ENCODE measurements at regions not wholly inside any gene's neighbourhood (a gene's known extent, or its start where the extent isn't known, plus 50 kb on each side); places are given as distances from the start of the nearest gene placed in this dataset.
"Not testable (repeated sequence)": the region's sequence is repeated elsewhere in the genome, so short reads cannot be mapped to it uniquely, and the experiment has no call there.

DNA sequence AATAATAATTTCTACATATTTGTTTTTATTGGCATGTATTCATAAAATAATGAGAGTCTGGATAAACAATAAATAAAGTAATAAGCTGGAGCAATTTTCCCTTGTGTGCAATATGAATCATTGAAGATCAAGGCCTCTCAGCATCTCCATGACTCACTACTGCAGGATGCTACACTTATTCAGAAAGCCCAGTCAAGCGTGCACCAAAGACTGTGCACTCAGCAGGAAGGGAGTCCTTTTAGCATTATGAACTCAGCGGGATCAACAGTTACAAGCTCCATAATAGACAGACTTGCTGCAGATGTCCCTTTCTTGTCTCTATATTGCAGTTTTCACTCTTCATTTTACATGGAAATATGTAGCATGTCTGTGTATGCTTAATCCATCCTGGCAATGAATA lies 485.3 kb downstream of the CDH9 start:
- no peak for DNase-seq (ENCODE audit: low read depth)

DNA sequence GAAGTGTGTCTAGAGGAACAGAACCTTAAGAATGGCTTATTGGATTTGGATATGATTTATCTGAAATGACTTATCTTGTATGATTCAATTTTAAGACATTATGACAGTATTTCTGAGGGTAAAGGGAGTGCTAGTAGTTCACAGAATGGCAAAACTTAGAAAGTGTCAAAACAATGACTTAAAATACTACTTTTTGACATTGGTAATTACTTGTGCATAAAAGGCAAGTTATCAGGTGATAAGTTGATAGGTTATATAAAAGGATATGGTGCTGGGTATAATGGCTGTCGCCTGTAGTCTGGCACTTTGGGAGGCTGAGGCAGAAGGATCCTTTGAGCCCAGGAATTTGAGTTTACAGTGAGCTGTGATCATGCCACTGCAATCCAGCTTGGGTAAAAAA lies 494.4 kb downstream of the CDH9 start:
- DNase-seq (ENCODE audit: low read depth): no peak

DNA sequence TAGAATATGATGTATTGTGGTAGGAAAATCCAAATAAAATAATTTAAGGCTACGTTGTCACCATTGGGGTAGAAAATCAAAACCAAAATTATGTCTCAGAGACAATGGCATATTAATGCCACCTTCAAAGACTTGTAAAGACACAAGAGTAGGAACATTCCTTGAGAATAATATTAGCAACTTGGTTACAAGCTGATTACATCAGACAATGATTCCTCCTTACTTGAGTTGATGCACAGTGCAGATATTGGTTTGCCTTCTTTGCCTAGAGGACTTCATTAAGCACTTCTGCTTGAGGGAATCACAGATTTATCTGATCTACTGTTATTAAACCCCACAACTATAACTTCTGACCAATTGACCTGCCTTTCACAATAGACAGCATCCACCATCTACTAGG lies 500.2 kb downstream of the CDH9 start:
- DNase-seq (ENCODE audit: low read depth): no peak

DNA sequence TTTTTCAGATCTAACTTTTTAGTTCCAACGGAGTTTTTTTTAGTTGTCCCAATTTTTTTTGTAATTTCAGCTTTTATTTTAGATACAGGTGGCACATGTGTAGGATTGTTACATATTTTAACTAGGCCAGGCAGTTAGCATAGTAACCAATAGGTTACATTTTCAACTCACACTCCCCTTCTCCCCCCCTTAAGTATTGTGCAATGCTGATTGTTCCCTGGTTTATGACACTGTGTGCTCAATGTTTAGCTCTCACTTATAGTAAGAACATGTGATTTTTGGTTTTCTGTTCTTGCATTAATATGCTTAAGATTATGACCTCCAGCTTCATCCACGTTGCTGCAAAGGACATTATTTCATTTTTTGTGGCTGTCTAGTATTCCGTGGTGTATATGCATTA lies 503.2 kb downstream of the CDH9 start:
- DNase-seq (ENCODE audit: low read depth): no peak

DNA sequence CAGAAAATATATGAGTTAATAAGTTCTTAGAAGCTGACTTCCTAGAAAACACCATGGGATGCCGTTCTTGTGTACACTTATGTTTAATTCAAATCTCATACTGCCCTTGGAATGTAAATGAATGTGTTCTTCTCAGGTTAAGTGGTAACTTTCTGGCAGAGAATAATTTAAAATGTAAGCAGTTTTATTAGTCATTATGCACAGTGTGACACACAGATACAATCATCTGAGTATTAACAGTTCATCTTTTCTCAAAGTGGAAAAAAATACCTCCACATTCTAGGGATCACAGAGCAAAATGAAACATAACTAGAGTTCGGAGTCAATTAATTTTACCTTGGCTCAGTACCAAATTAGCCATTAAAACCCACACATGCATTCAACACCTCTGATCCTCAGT lies 508.1 kb downstream of the CDH9 start:
- no peak for DNase-seq (ENCODE audit: low read depth)

DNA sequence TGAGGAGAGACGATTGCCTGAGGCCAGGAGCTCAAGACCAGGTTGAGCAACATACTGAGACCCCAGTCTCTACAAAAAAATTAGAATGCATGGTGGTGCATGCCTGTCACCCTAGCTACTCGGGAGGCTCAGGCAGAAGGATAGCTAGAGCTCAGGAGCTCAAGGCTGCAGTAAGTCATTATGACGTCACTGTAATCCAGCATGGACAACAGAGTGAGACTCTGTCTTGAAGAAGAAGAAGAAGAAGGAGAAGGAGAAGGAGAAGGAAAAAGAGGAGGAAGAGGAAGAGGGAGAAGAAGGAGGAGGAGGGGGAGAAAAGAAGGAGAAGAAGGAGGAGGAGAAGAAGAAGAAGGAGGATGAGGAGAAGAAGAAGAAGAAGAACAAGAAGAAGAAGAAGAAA lies 519.1 kb downstream of the CDH9 start:
- no peak for DNase-seq (ENCODE audit: low read depth)

DNA sequence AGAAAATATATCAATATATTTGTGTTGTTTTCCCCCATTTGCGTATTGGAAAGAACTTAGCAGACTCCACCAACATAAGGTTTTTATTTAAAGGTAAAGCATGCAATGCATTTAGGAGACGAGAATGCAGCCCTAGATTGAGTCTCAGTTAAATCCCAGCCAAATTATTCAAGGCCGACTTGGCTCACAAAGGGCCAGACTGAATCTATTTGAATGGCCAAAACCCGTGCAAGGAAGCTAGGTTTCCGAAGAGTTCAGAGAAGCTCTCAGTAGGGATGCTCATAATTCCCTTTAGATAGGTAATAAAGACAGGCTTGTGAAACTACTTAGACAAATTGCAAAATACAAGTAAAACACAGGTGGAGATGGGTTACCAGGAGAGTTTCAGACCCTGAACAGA lies 520.3 kb downstream of the CDH9 start:
- no peak for DNase-seq (ENCODE audit: low read depth)

DNA sequence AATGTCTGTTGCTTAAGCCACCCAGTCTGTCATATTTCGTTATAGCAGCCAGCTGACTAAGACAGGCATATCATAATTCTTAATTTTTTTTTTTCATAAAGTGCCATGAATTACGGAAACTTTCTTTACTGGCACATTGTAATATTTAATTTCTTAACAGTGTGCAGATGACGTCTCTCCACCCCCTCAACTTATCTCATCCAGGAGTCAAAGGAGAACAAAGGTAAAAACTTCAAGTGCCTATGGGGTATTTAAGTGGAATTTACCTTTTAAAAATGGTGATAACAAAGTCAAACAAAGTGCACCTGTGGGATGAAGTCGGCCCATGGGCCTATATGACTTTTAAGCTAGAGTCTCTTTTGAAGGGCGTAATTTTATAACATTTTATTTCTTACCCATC lies 539.4 kb downstream of the CDH9 start:
- DNase-seq (ENCODE audit: low read depth): no peak

DNA sequence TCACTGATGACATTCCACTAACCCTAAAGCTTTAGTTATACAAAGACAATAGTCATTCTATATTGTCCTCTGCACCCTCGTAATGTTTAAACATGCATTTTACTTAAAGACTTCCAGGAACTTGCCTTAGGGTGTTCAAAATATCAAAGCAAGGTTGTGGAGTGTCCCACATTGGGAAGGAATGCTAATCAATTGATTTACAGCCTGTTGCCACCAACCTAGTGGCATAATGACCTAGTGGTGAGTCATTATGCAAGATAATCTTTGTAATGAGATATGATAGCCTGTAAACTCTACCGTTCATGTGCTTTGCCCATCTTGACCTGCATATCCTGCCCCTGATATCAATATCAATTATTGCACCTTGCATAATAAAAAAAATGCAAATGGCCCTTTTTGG lies 542.9 kb downstream of the CDH9 start:
- no peak for DNase-seq (ENCODE audit: low read depth)

DNA sequence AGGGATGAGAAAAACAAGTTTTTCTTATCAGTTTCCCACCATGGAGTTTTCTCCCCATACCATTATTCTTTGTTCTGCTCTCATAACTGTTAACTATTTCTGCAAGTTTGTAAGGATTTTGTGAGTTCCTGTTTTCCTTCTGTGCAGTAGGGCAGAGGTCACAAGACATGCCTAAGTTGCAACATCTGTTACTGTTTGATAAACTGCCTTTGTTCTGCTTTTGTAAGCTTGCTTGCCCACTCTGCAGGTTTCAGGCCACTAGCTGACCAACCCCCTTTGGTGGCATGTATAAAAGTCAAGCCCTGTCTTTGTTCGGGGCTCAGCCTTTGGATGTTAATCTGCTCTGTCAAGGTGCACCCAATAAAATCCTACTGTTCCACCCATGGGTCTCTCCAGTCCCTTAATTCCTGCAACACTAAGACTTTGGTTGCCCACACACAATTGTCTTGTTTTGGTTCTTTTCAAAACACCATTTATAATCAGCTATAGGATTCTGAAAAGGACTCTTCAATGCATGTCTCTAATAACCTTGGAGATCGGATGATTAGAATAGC lies 545.4 kb downstream of the CDH9 start:
- DNase-seq (ENCODE audit: low read depth): no peak

DNA sequence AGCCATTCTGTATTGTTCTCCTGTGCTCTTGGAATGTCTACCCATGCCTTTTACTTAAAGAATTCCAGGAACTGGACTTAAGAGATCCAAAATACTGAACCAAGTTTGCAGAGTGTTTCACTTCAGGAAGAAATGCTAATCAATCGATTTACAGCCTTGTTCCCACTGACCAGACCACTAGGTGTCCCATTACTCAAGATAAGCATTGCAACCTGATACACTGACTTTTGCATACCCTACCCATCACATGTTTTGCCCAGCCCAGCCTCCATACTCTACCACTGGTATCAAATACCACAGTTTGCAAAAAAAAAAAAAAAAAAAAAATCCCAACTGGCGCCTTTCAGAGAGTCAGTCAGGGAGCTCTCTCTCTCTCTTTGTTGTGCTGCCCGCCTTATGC lies 550.8 kb downstream of the CDH9 start:
- DNase-seq (ENCODE audit: low read depth): no peak

DNA sequence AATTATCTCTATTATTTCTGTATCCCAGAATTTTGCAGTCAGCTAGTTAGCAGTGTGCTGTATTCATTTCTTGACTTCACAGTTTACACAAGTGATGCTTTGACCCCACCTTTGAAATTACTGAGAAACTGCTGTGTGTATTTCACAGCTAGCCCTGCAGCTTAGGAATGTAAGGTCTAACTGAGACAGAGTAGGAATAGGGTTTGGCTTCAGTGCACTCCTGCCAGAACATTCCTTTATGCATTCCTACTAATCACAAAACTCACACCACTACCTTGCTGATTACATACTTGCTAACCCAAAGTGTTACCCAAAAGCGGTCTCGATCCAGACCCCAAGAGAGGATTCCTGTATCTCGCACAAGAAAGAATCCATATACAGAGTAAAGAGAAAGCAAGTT lies 551.8 kb downstream of the CDH9 start:
- DNase-seq (ENCODE audit: low read depth): no peak

DNA sequence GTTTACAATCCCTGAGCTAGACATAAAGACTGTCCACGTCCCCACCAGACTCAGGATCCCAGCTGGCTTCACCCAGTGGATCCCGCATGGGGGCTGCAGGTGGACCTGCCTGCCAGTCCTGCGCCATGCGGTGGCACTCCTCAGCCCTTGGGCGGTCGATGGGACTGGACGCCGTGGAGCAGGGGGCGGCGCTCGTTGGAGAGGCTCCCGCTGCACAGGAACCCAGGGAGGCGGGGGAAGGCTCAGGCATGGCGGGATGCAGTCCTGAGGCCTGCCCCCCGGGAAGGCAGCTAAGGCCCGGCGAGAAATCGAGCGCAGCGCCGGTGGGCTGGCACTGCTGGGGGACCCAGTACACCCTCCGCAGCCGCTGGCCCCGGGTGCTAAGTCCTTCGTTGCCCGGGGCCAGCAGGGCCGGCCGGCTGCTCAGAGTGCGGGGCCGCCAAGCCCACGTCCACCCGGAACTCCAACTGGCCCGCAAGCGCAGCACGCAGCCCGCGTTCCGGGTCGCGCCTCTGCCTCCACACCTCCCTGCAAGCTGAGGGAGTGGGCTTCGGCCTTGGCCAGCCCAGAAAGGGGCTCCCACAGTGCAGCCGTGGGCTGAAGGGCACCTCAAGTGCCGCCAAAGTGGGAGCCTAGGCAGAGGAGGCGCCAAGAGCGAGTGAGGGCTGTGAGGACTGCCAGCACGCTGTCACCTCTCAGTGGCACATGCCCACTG lies 553.1 kb downstream of the CDH9 start:
- not testable (repeated sequence) for DNase-seq (ENCODE audit: low read depth)

DNA sequence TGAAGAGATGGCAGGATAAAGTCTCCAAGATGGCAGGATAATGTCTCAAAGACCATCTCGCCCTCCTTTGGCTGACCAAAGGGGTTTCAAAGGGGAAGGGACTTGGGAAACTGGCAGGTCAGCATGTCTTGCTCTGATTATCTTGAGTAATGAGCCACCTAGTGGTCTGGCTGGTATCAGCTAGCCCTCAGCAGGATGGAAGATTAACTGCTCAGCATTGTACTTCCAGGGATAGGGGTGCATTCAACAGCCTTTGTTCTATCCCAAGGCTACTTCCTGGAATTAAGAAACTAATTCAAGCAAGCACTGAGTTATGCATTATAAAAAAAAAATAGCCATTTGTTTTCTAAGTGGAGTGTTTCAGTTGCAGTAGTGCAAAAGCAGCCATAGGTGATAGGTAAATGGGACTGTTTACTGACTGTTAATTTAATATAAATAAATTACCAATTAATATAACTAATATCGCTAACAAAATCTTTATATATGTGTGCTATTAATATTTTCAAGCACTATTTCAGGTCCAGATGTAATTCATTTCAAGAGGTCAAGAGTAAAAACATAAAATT lies 555.5 kb downstream of the CDH9 start:
- peak; percentile 43 for DNase-seq (ENCODE audit: low read depth)

DNA sequence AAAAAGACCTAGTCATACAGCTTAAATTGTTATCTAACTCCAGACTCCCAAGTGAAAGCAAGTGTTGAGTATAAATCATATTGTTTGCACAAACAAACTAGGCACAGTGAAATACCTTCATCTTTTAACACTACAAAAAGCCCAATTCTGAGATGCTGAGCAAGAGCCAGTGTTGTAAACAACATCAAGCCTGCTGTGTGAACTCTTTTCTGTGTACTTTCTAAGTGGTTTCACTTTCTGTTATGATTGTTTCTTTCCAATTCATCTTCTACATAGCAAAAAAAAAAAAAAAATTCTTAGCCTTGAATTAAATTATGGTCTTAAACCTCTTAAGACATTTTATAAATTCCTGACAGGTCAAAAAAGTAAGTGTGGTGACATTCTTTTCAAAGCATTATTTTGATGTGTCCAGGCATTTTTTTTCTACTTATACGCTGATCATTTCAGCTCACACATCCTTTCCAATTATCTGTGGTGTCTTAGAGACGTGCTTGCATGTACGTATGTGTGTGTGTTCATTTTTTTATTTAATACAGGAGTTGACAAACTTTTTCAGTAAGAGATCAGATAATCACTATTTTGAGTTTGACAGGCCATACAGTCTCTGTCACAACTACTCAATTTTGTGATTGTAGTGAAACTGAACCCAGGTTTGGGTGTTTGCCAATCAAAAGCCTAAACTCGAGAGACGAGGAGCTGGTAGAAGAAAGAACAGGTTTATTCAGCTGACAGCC lies 556.1 kb downstream of the CDH9 start:
- peak; percentile 1 for DNase-seq (ENCODE audit: low read depth)

DNA sequence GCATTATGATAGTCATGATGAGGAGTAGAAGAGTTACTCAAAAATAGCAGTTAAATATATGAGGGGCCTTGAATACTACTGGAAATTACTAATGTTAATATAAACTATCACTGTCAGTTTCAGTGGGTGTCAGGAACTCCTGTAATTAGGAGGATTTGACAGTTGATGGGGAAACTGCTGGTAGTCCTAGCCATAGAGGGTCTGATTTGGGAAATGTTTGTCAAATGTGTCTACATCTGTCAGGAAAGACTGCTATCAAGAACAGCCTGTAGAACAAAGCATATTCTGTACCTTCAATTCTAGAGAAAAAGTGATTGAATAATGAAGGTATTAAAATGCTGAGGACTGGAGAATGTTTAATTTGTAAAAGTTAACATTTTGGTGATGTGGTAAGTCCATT lies 567.9 kb downstream of the CDH9 start:
- DNase-seq (ENCODE audit: low read depth): no peak

DNA sequence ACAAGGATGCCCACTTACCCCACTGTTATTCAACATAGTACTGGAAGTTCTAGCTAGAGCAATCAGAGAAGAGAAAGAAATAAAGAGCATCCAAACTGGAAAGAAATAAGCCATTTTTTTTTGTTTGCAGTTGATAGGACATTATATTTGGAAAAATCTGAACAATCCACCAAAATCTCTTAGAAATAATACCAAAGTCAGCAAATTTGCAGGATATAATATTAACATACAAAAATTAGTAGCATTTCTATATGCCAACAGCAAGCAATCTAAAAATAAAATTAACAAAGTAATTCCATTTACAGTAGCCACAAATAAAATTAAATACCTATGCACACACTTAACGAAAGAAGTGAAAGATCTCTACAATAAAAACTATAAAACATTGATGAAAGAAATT lies 599.3 kb downstream of the CDH9 start:
- no peak for DNase-seq (ENCODE audit: low read depth)

DNA sequence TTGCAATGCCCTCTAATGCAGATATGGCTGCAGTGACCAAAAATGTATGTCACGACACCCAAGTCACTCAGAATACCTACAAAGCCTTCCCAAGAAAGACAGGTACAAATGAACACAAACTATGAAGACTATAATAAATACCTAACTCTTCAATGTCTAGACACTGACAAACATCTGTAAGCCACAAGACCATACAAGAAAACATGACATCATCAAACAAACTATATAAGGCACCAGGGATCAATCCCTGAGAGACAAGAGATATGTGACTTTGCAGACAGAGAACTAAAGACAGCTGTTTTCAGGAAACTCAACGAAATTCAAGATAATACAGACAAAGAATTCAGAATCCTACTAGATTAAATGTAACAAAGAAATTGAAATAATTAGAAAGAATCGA lies 603.7 kb downstream of the CDH9 start:
- DNase-seq (ENCODE audit: low read depth): no peak

DNA sequence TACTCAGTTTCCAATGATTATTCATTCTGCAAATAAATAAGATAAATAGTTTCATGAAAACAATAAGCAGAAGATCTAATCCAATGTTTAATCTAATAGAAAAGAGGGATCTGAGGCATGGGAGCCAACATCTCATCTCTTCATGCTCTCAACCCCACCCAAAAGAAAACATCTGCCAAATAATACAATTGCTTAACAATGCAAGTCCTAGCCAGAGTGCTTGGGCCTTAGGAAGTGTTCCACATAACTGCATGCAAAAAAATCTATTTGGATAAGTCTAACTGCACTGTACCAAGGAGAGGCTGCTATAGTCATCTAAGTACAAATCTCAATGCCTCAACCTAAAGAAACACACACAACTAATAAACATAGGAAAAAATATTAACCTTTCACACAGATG lies 606.0 kb downstream of the CDH9 start:
- DNase-seq (ENCODE audit: low read depth): no peak

DNA sequence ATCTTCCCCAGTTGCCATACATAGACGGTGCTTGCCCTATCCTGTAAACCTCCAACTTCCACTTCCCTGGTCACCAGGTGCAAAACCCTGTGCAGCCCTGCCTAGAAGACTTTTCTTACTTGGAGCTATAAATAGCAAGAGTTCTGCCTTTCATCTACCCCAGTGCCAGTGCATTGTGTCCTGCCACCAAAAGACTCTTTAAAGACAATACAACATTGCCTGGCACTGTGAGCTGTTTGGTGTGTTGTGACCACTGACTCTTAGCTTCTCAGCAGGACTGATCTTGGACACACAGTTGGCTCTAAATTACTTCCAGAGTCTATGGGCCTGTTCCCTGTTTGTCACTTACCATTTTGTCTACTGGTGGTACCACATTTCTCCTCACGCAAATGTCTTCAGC lies 608.1 kb downstream of the CDH9 start:
- no peak for DNase-seq (ENCODE audit: low read depth)

DNA sequence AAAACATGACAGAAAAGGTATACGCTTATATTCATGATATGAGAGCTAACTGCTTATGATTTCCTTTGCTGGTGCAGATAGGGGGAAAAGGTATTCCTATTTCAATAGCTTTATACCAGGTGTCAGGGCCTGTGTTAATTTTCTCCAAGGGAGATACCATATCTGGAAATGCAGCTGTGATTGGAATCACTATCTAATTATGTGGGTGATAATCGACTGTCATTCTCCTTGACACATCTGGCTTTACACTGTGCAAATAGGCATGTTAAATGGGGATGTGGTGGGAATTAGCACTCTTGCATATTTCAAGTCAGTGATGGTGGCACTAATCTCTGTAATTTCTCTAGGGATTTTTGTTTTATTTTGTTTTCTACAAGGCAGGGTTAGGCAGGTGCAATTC lies 611.1 kb downstream of the CDH9 start:
- no peak for DNase-seq (ENCODE audit: low read depth)

DNA sequence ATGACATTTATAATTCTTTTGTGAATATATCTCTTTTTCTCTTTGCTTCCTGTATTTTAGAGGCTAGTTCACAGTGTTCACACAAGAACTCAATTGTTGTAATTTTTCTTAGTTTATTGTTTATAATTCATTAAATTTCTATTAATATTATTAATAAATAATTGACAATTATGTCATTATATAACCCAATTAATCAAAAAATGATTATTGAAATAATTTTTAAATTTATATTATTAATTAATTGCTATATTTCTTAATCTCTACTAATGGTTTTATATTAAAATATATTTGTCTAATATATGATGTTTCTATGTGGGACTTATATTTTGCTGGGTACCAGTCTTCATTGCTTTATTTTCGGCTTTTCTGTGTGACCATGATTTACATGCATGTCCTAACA lies 618.4 kb downstream of the CDH9 start:
- DNase-seq (ENCODE audit: low read depth): no peak

DNA sequence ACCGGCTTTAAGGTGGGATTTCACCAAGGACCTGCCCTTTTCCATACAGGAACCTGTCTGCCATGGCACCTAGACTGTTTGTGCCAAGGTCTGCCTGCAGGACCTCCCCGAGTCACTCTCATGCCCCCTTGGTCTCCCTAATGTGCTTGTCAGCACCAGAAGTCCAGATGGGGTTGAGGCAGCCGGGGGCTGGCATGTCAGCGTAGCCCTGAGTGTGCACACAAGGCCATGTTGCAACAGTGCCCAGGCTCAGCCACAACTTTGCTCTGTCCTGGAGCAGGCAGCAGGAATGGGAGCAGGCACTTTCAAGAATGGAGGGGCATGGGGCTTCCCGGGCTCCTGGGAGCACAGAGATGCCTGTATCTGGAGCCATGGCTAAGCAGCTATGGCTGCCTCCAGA lies 621.5 kb downstream of the CDH9 start:
- no peak for DNase-seq (ENCODE audit: low read depth)

Measured in myocyte (in vitro differentiated cells).